Caco-2 (cell line): ENCODE measurements at regions not wholly inside any gene's neighbourhood (a gene's known extent, or its start where the extent isn't known, plus 50 kb on each side); places are given as distances from the start of the nearest gene placed in this dataset.

Experiments used
- BruUV-seq: library from RNA; stranded (reverse); fragments of 400-500 nt; replicated peaks from 2 replicates; lab custom pipeline; 2021; lab: Mats Ljungman, UMichigan
- CTCF ChIA-PET: fragments of 300-600 bp; sonication (Branson Sonifier 250); formaldehyde crosslinking; loops from one replicate; lab custom pipeline; 2022; ENCODE audit warnings: antibody characterized with exemption; lab: Charles Lee
- POLR2A ChIA-PET: fragments of 300-600 bp; sonication (Branson Sonifier 250); formaldehyde crosslinking; loops from one replicate; lab custom pipeline; 2022; ENCODE audit warnings: antibody characterized with exemption; lab: Charles Lee
- DNase-seq, 2 experiments: peaks; one replicate each; pipeline versions ENCODE4 v3.0.0 to v3.0.0-alpha.2; 2020 to 2022
- H3K27me3 ChIP-seq: replicated peaks from 2 replicates; pipeline ENCODE4 v1.6.0; 2011; ENCODE audit warnings: low read length; ENCODE audit not compliant: control insufficient read depth, insufficient read depth
- H3K36me3 ChIP-seq: 2 replicates; pipeline ENCODE4 v1.5.1; 2011; ENCODE audit warnings: low read length; ENCODE audit not compliant: control insufficient read depth, insufficient read depth
- H3K4me1 ChIP-seq: fragments of 250-450 bp; sonication (Bioruptor Pico); 2 replicates; pipeline ENCODE4 v1.5.1; 2020; ENCODE audit warnings: mild to moderate bottlenecking
- H3K4me3 ChIP-seq: 2 replicates; pipeline ENCODE4 v1.5.1; 2011; ENCODE audit warnings: low read depth, mild to moderate bottlenecking, control low read depth, low read length
- H3K9me3 ChIP-seq: fragments of 250-450 bp; sonication (Bioruptor Pico); 2 replicates; pipeline ENCODE4 v1.5.1; 2020; ENCODE audit warnings: mild to moderate bottlenecking, moderate library complexity
- H3K27ac Mint-ChIP-seq: one replicate; pipeline ENCODE4 v1.8.0; 2022; ENCODE audit warnings: mixed read lengths; ENCODE audit not compliant: unreplicated experiment
- H3K27me3 Mint-ChIP-seq: one replicate; pipeline ENCODE4 v1.8.0; 2022; ENCODE audit warnings: mixed read lengths; ENCODE audit not compliant: insufficient read depth, unreplicated experiment
- H3K36me3 Mint-ChIP-seq: one replicate; pipeline ENCODE4 v1.8.0; 2022; ENCODE audit warnings: mild to moderate bottlenecking, mixed read lengths; ENCODE audit not compliant: insufficient read depth, unreplicated experiment
- H3K4me1 Mint-ChIP-seq: one replicate; pipeline ENCODE4 v1.8.0; 2022; ENCODE audit warnings: low read depth, mixed read lengths; ENCODE audit not compliant: unreplicated experiment
- H3K4me3 Mint-ChIP-seq: one replicate; pipeline ENCODE4 v1.8.0; 2022; ENCODE audit warnings: mild to moderate bottlenecking, moderate library complexity, mixed read lengths; ENCODE audit not compliant: unreplicated experiment
- H3K9me3 Mint-ChIP-seq: one replicate; pipeline ENCODE4 v1.8.0; 2022; ENCODE audit warnings: mixed read lengths; ENCODE audit not compliant: unreplicated experiment
- CTCF ChIP-seq, 2 experiments: fragments of 200-600 bp in 1 of 2; IDR thresholded peaks; 1 replicate in 1 of 2; 2 replicates in 1 of 2; pipeline versions ENCODE4 v1.5.1 to v1.8.0; 2011 to 2022; ENCODE audit warnings: antibody characterized with exemption in 1 of 2, control low read depth in 1 of 2, inconsistent platforms in 1 of 2, low read depth in 1 of 2, low read length in 1 of 2, mild to moderate bottlenecking in 1 of 2, moderate library complexity in 1 of 2; ENCODE audit not compliant: insufficient read depth in 1 of 2, severe bottlenecking in 1 of 2, unreplicated experiment in 1 of 2
- intact Hi-C: fragments of 100-400 bp; cut with micrococcal nuclease; formaldehyde crosslinking; loops from one replicate; pipeline ENCODE4 v1.10.0; 2022; ENCODE audit not compliant: unreplicated experiment

GRCh38 chr4:163611182-163611581, 116.7 kb downstream of the TMA16 start:
- no peak overlapping the region for H3K27ac Mint-ChIP-seq
- no peaks in the 10 kb centered on the region for H3K9me3 ChIP-seq
- POLR2A ChIA-PET: no interaction called here
- H3K4me3 ChIP-seq: no peak overlapping the region
- no peaks in the 10 kb centered on the region for H3K36me3 Mint-ChIP-seq
- H3K4me1 Mint-ChIP-seq: peaks cover 15% of the 10 kb centered on the region
- no peaks in the 10 kb centered on the region for H3K9me3 Mint-ChIP-seq
- CTCF ChIA-PET: no interaction called here
- H3K36me3 ChIP-seq: no peaks in the 10 kb centered on the region
- H3K27me3 Mint-ChIP-seq: peaks cover 3% of the 10 kb centered on the region
- H3K4me3 Mint-ChIP-seq: no peak overlapping the region
- intact Hi-C loops: no loop called here
- no peak for DNase-seq
- H3K4me1 ChIP-seq: peaks cover 7% of the 10 kb centered on the region; the same call in 1 of the 2 replicates
- no peak for TF ChIP-seq CTCF (IDR thresholded peaks at IDR 0.05; ENCODE audit: insufficient read depth in 1 of 2, low read depth in 1 of 2, low read length in 1 of 2, severe bottlenecking in 1 of 2, unreplicated experiment in 1 of 2)
- no TSS peak for BruUV-seq
- H3K27me3 ChIP-seq: no peaks in the 10 kb centered on the region

- no peak overlapping the region for H3K4me3 Mint-ChIP-seq
- no peak for TF ChIP-seq CTCF (IDR thresholded peaks at IDR 0.05; ENCODE audit: insufficient read depth in 1 of 2, low read depth in 1 of 2, low read length in 1 of 2, severe bottlenecking in 1 of 2, unreplicated experiment in 1 of 2)
- H3K4me1 Mint-ChIP-seq: peaks cover 13% of the 10 kb centered on the region
- ChIA-PET POLR2A (no interaction called here), CTCF (no interaction called here)
- DNase-seq: no peak
- no peak overlapping the region for H3K27ac Mint-ChIP-seq
- H3K27me3 ChIP-seq: no peaks in the 10 kb centered on the region
- H3K36me3 ChIP-seq: no peaks in the 10 kb centered on the region
- H3K36me3 Mint-ChIP-seq: no peaks in the 10 kb centered on the region
- H3K4me3 ChIP-seq: no peak overlapping the region
- no TSS peak for BruUV-seq
- peaks cover 3% of the 10 kb centered on the region for H3K27me3 Mint-ChIP-seq
- peaks cover 7% of the 10 kb centered on the region; the same call in 1 of the 2 replicates for H3K4me1 ChIP-seq
- intact Hi-C loops: no loop called here
- H3K9me3 Mint-ChIP-seq: no peaks in the 10 kb centered on the region
- no peaks in the 10 kb centered on the region for H3K9me3 ChIP-seq
These were observed 117.4 kb downstream of the TMA16 start for GRCh38 chr4:163611784-163612445.

GRCh38 chr4:163612762-163613161, 118.3 kb downstream of the TMA16 start:
- H3K9me3 ChIP-seq: no peaks in the 10 kb centered on the region
- POLR2A ChIA-PET: no interaction called here
- Mint-ChIP-seq H3K27me3 (peaks cover 3% of the 10 kb centered on the region), H3K9me3 (no peaks in the 10 kb centered on the region), H3K27ac (no peak overlapping the region), H3K4me1 (peaks cover 5% of the 10 kb centered on the region), H3K36me3 (no peaks in the 10 kb centered on the region), H3K4me3 (no peak overlapping the region)
- H3K36me3 ChIP-seq: no peaks in the 10 kb centered on the region
- no peak for DNase-seq
- H3K4me3 ChIP-seq: no peak overlapping the region
- TF ChIP-seq CTCF (IDR thresholded peaks at IDR 0.05; ENCODE audit: insufficient read depth in 1 of 2, low read depth in 1 of 2, low read length in 1 of 2, severe bottlenecking in 1 of 2, unreplicated experiment in 1 of 2): no peak
- BruUV-seq: no TSS peak
- no peaks in the 10 kb centered on the region for H3K4me1 ChIP-seq
- CTCF ChIA-PET: no interaction called here
- intact Hi-C loops: no loop called here
- no peaks in the 10 kb centered on the region for H3K27me3 ChIP-seq
